T-helper 9 cell (primary cell): ENCODE measurements at regions not wholly inside any gene's neighbourhood (a gene's known extent, or its start where the extent isn't known, plus 50 kb on each side); places are given as distances from the start of the nearest gene placed in this dataset.
"Not testable (repeated sequence)": the region's sequence is repeated elsewhere in the genome, so short reads cannot be mapped to it uniquely, and the experiment has no call there.

Experiments
- DNase-seq: peaks from one replicate; pipeline ENCODE4 v3.0.0-alpha.2; 2020

DNA sequence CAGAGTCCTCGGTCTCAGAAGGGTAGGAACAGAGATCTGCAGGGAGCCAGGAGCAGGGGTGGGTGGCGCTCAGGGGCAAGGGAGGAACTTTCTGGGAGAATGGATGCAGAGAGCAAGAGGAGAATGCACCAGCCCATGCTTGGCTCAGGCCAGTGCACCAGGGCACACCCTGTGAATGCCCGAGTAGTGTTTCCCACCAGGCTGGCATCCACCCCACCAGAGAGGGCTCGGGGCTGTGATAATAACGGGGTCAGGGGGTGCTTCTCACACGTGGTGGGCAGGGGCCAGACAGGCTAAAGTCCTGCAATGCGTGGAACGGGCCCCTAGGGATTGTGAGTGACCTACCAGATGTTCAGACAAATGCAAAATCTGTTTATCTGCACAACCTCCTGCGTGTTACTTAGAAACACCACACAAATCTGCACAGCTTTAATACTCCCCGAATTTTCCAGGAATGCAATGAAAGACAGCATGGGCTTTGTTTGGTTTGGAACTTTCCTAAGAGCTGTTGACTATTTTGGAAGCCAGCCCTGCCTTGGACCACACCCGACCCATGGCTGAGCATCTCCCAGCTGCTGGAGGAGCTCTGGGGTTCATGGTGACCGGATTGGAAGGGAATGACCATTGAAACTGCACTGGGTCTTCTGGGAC is 368.3 kb downstream of the SHANK2 start:
- DNase-seq: no peak

DNA sequence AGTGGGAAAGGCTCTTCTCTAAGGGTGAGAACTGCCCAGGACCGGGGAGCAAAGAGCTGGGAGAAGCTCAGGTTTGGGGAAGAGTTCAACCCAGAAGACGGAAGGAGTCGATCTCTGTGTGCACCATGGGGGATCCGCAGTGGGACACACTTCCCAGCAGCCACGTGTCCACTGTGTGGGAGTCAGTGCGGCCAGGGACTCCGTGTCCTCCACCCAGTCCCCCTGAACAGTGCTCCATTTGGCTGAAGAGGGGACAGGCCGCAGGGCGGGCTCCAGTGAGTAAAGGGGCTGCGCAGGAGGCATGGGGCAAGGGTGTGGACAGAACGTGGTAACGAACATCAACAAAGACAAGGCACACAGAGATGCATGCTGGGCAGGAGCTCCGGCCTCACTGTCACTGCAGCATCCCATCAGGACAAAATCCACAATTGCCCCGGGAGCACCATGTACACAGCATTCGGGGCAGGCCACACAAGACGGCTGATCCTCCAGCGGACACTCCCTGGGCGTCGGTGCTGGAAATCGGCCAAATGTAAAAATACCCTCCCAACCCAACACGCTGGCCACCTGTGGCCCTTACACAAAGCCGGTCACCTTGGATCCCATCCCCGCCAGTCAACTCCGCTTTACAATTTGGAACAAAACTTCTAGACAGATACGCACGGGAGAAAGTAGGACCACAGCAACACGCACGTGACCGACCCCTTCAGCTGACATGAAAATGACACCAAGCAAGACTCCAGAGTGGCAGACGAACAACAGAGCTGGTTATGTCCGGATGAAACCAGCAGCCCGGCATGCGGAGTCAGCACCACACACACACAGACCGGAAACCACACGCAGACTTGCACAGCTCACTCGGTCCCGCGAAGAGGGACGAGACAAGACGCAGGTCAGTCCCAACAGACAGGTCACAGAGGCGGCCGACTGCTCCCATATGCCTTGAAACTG is 366.8 kb downstream of the SHANK2 start:
- DNase-seq: no peak

- no peak for DNase-seq
These were observed 366.1 kb downstream of the SHANK2 start for GRCh38 chr11:70886256-70886655.

DNA sequence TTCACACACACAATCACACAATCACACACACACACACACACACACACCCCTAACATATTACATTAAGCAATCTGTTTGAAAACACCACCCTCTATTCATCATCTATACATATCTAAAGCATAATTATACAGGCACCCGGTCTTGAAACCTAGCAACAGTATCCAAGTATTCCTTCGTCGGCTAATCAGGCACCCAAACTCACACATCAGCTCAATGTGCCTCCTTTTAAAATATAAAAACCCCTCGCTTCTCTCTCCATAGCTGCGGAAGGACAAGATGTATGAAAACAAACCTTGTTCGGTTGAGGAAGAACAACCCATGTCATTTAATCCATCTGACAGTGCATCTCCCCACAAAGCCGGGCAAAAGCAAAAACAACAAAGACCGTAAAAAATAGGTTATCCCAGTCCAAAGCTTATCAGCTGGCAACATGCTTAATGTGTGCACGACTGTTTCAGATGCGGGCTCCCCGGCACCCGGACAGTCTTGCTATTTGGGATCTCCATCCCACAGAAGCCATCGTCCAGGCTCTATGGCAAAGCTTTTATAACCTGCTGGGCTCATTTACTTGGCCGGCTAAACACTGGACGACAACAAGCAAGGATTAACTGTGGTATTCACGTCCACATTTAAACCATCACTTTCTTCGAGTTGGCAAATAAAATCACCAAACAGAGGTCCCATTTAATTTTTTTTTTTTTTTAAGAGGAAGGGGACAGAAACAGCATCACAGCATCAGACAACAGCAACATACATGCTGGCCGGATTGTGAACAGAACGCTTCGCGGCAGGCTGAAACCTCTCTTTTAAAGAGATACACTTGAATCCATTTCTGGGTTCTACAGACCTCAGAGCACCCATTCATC is 365.5 kb downstream of the SHANK2 start:
- no peak for DNase-seq

DNA sequence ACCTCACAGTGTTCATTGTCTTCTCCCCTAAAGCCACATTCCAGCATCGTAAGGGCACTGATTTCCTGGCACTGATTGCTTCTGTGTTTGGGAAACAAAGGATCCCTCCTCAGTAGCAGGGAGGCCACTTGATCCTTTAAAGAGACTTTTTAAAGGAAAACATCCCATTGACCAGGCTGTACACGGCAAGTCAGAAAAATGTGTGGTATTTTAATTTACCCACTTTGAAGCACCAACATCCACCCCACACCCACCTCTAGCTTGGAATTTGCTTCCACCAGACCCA is 364.9 kb downstream of the SHANK2 start:
- DNase-seq: no peak

DNA sequence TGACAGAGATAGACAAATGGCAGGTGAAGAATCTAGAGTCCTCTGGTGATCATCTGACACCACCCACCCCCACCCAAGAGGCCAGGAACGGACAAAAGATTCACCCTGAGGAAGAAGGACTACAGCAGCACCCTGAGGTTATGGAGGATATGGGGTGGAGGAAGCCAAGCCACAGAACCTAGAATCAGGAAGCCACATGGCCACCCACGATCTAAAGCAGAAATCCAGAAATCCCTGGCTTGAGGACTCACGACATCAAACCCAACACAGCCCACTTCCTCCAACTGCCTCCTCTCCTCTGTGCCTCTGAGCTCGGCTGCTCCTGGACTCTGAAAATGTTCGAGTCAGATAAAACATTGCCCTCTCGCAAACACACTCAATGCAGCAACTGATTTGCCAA is 364.3 kb downstream of the SHANK2 start:
- DNase-seq: no peak

- DNase-seq: no peak
These were observed 363.0 kb downstream of the SHANK2 start for GRCh38 chr11:70889411-70889810.

DNA sequence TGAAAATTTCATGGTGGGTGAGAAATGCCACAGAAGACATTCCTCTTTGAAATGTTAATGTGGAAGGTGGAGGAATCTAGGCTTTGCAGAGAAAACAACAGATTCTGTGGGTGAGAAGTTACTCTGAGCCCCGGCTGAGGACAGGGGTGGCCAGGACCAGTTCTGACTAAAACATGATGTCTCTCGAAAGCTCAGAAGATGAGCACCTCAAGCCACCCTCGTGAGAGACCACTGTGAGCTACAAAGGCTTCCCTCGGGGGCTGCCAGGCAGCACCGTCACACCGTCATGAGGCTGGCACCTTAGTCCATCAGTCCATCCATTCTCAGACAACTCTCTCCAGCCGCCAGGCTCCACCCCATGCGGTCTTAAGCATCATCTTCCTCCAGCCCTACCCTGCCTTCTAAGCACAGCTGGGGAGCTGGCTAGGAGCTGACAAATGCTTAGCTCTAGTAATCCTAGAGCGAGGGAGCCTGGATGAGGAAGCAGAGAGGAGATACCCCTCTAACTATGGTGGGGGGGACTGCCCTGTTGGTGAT is 360.5 kb downstream of the SHANK2 start:
- DNase-seq: no peak

DNA sequence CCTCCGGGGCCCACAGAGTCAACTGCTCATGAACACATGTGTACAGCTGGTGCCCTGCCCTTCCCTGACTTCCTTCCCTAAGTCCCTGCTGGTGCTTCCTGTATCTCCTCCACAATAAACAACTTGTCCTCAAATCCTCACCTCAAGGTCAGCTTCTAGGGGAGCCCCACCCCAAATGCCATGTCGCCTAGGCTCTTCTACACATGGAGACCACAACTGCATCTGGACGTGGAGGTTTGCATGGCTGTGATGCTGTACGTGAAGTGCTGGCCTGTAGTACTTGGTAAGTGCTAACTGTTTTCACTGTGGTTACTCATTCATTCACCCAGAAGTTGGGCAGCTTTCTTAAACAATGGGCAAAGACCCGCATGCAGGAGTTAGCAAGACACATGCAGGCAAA is 359.5 kb downstream of the SHANK2 start:
- DNase-seq: no peak

- DNase-seq: no peak
These were observed 357.6 kb downstream of the SHANK2 start for GRCh38 chr11:70894566-70895365.

DNA sequence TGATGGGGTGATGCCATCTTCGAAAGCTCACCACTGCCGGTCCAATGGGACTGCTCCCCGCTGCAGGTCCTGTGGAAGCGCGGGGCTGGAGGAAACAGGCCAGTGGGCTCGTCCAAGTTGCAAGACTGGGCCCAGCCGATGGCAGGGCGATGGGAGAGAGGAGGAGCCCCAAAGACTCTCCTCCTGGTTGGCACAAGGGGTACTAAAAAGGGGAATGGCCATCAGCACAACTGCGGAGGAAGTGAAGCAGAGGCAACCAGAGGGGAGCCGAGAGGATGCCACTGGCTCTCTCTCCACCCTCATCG is 357.1 kb downstream of the SHANK2 start:
- no peak for DNase-seq

DNA sequence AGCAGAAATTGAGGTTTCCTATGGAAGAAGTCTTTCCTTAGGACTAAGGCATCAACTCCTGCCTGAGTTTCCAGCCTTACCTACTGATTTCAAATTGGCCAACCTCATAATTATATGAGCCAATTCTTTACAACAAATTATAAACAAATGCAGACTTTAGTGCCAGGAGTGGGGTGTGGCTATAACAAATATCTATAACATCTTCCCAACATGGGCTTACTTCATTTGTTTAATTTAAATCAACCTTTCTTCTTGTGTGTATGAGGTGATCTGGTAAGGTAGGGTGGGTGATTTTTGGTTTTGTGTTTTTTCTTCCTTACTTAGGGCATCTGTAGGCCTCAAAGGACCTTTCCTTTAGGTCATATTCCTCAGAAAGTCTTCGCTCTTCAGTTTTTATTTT is 354.9 kb downstream of the SHANK2 start:
- DNase-seq: no peak

- no peak for DNase-seq
These were observed 352.8 kb downstream of the SHANK2 start for GRCh38 chr11:70899616-70900015.

GRCh38 chr11:70900540-70900939 is 351.8 kb downstream of the SHANK2 start:
- DNase-seq: no peak

- DNase-seq: no peak
These were observed 350.3 kb downstream of the SHANK2 start for GRCh38 chr11:70901951-70902521.

- not testable (repeated sequence) for DNase-seq
These were observed 349.1 kb downstream of the SHANK2 start for GRCh38 chr11:70903229-70903628.

DNA sequence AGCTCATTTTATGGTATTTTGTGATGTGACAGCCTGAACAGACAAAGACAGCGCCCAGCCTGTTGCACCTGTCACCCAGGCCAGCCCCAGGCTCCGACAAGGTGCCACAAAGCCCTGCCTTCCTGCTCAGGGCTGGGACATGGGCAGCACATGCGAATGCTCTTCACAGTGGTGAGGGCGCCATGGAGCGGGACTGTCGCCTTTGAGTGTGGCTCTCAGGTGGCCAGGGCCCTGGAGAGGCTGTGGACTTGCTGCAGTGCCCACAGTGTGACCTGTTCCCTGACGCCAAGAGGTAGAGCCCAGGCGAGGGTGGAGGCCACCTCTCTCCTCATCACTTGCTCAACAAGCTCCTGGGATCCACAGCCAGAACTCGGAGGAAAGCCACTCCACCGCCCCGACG is 346.3 kb downstream of the SHANK2 start:
- no peak for DNase-seq

GRCh38 chr11:70908223-70908622 is 344.2 kb downstream of the SHANK2 start:
- DNase-seq: no peak

DNA sequence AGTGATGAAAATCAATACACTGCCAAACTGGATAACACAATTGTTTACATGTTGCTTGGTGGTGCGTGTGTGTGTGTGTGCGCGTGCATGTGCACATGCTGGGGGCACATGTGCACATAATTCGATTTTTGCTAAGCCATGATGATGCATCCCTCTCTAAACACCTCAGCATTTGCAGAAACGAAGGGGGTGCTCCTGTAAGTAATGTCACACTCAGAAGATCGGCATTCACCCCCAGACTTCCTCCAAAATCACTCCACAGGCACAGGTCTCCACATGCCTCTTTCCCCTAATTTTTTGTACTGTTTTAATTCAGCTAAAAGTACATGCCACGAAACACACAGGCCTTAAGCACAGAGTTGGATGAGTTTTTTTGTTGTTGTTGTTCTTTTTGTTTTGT is 341.5 kb downstream of the SHANK2 start:
- DNase-seq: no peak

GRCh38 chr11:70912226-70912840 is 340.0 kb downstream of the SHANK2 start:
- no peak for DNase-seq

- no peak for DNase-seq
These were observed 338.6 kb downstream of the SHANK2 start for GRCh38 chr11:70913715-70914231.
